Gastroesophageal sphincter (tissue), 4 donors: ENCODE measurements at regions not wholly inside any gene's neighbourhood (a gene's known extent, or its start where the extent isn't known, plus 50 kb on each side); places are given as distances from the start of the nearest gene placed in this dataset.

ENCODE experiments used
- ATAC-seq: fragments of 150-250 bp; one replicate; pipeline ENCODE4 v1.9.1; 2016; ENCODE audit warnings: mild to moderate bottlenecking, moderate library complexity
- H3K27ac ChIP-seq, 4 donors: fragments of 200-600 bp; sonication (generic) in 3 of 4; 1 replicate in 3 of 4; 2 replicates in 1 of 4; pipeline ENCODE4 v1.5.1; 2016 to 2019
- H3K27me3 ChIP-seq: fragments of 200-600 bp; sonication (generic); one replicate; pipeline ENCODE4 v1.5.1; 2019
- H3K36me3 ChIP-seq, 2 donors: fragments of 200-600 bp; sonication (generic); one replicate each; pipeline ENCODE4 v1.5.1; 2019; ENCODE audit warnings: control low read depth in 1 of 2
- H3K4me1 ChIP-seq, 3 donors: fragments of 200-600 bp; sonication (generic); 1 replicate in 2 of 3; 2 replicates in 1 of 3; pipeline ENCODE4 v1.5.1; 2016 to 2019; ENCODE audit warnings: control low read depth in 2 of 3
- H3K4me3 ChIP-seq, 2 donors: fragments of 200-600 bp; sonication (generic); one replicate each; pipeline ENCODE4 v1.5.1; 2019; ENCODE audit warnings: mild to moderate bottlenecking in 1 of 2, moderate library complexity in 1 of 2
- H3K9me3 ChIP-seq, 3 donors: fragments of 200-600 bp; sonication (generic); one replicate each; pipeline ENCODE4 v1.5.1; 2017 to 2019; ENCODE audit warnings: control low read depth in 2 of 3
- CTCF ChIP-seq, 4 experiments: fragments of 200-600 bp in 2 of 4; fragments of 450-650 bp in 2 of 4; sonication (generic) in 1 of 4; IDR thresholded peaks; one replicate each; pipeline ENCODE4 v1.5.1; 2017 to 2019; ENCODE audit warnings: antibody characterized with exemption in 4 of 4, mild to moderate bottlenecking in 2 of 4, moderate library complexity in 2 of 4
- EP300 ChIP-seq: sonication (generic); formaldehyde crosslinking; IDR thresholded peaks from one replicate; pipeline ENCODE4 v1.6.1; 2017; ENCODE audit warnings: antibody characterized with exemption, mild to moderate bottlenecking
- POLR2A ChIP-seq, 2 donors: fragments of 450-650 bp; IDR thresholded peaks; one replicate each; pipeline ENCODE4 v1.6.1; 2017; ENCODE audit warnings: antibody characterized with exemption in 2 of 2, mild to moderate bottlenecking in 2 of 2, moderate library complexity in 1 of 2
- POLR2AphosphoS5 ChIP-seq: sonication (generic); formaldehyde crosslinking; IDR thresholded peaks from one replicate; pipeline ENCODE4 v1.6.1; 2017; ENCODE audit warnings: antibody characterized with exemption
- WGBS, 2 donors: methylation state at CpG; one replicate each; pipeline ENCODE4 v1.1.5; 2018; ENCODE audit warnings: low coverage in 1 of 2; 5-methylcytosine and 5-hydroxymethylcytosine counted together

- ATAC-seq: no peak
- Histone ChIP-seq H3K36me3 (no peaks in the 10 kb centered on the region), H3K9me3 (no peaks in the 10 kb centered on the region), H3K27me3 (no peaks in the 10 kb centered on the region), H3K4me3 (no peak overlapping the region), H3K4me1 (no peaks in the 10 kb centered on the region), H3K27ac (no peak overlapping the region)
- TF ChIP-seq EP300 (no peak), POLR2A (IDR thresholded peaks at IDR 0.05) (no peak), POLR2AphosphoS5 (no peak), CTCF (IDR thresholded peaks at IDR 0.05) (no peak)
- WGBS, 2 donors: 79 to 82% methylated on average over 4 of the region's 4 CpGs
Observed at GRCh38 chr11:37505406-37505805, 907.4 kb upstream of the RAG2 start.

GRCh38 chr11:37504921-37505320 is 906.9 kb upstream of the RAG2 start:
- Histone ChIP-seq H3K4me3 (no peak overlapping the region), H3K4me1 (no peaks in the 10 kb centered on the region), H3K9me3 (no peaks in the 10 kb centered on the region), H3K36me3 (no peaks in the 10 kb centered on the region), H3K27me3 (no peaks in the 10 kb centered on the region), H3K27ac (no peak overlapping the region)
- ATAC-seq: no peak
- TF ChIP-seq CTCF (IDR thresholded peaks at IDR 0.05) (no peak), POLR2AphosphoS5 (no peak), EP300 (no peak), POLR2A (IDR thresholded peaks at IDR 0.05) (no peak)
- 23 to 31% methylated on average over 3 of the region's 3 CpGs for WGBS, 2 donors

GRCh38 chr11:37504060-37504611 is 906.1 kb upstream of the RAG2 start:
- Histone ChIP-seq H3K9me3 (no peaks in the 10 kb centered on the region), H3K36me3 (no peaks in the 10 kb centered on the region), H3K4me1 (no peaks in the 10 kb centered on the region), H3K27ac (no peak overlapping the region), H3K4me3 (no peak overlapping the region), H3K27me3 (no peaks in the 10 kb centered on the region)
- no peak for ATAC-seq
- 20 to 48% methylated on average over 3 of the region's 3 CpGs for whole genome bisulfite sequencing, 2 donors
- TF ChIP-seq POLR2A (IDR thresholded peaks at IDR 0.05) (no peak), EP300 (no peak), CTCF (IDR thresholded peaks at IDR 0.05) (no peak), POLR2AphosphoS5 (no peak)

DNA sequence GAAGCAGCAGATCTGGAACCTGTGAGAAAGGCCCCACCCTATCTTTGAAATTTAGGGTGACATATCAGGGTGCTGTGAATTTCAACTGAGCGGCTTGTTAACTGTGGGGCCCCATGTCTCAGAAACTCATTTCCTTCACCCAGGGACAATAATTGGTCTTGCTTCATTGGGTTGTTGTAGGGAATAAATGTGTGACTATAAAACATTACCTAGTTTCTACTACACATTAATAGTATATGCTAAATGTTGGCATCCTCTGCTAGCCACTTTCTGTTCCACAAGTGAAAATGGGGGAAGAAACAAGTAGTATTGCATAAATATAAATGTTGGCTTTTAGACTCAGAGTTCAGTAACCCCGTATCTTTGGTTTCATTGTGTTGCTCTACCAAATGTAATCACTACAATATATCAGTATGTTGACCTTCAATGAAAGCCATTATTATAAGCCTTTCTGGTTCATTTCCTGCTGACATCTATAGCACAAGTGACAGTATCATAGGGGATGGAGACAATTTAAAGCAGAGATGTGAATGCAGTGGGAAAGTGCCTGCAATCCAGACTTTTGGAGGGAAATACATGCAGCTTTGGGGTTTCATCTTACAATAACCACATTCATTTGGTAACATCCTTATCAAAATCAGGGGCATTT is 905.5 kb upstream of the RAG2 start:
- 67 to 78% methylated on average over 1 to 2 of the region's 2 CpGs for WGBS, 2 donors
- no peak overlapping the region for H3K27ac ChIP-seq
- H3K36me3 ChIP-seq: no peaks in the 10 kb centered on the region
- TF ChIP-seq CTCF (IDR thresholded peaks at IDR 0.05) (no peak), EP300 (no peak), POLR2AphosphoS5 (no peak), POLR2A (IDR thresholded peaks at IDR 0.05) (no peak)
- no peaks in the 10 kb centered on the region for H3K4me1 ChIP-seq
- H3K9me3 ChIP-seq: no peaks in the 10 kb centered on the region
- no peak for ATAC-seq
- no peaks in the 10 kb centered on the region for H3K27me3 ChIP-seq
- no peak overlapping the region for H3K4me3 ChIP-seq

- Histone ChIP-seq H3K4me3 (no peak overlapping the region), H3K9me3 (no peaks in the 10 kb centered on the region), H3K27me3 (no peaks in the 10 kb centered on the region), H3K36me3 (no peaks in the 10 kb centered on the region), H3K27ac (no peak overlapping the region), H3K4me1 (no peaks in the 10 kb centered on the region)
- WGBS, 2 donors: 48 to 55% methylated on average over 2 of the region's 2 CpGs
- no peak for ATAC-seq
- TF ChIP-seq EP300 (no peak), POLR2AphosphoS5 (no peak), CTCF (IDR thresholded peaks at IDR 0.05) (no peak), POLR2A (IDR thresholded peaks at IDR 0.05) (no peak)
Observed at GRCh38 chr11:37502202-37502601, 904.2 kb upstream of the RAG2 start.
